ENCODE measurements at regions not wholly inside any gene's neighbourhood (a gene's known extent, or its start where the extent isn't known, plus 50 kb on each side); places are given as distances from the start of the nearest gene placed in this dataset.

- Histone ChIP-seq H2AFZ (no peak overlapping the region), H3K27ac (no peak overlapping the region), H3K36me3 (ENCODE audit: control insufficient read depth, insufficient read depth, low read length) (no peaks in the 10 kb centered on the region), H3K4me3 (ENCODE audit: low read depth, low read length) (no peak overlapping the region), H3K27me3 (ENCODE audit: control insufficient read depth, insufficient read depth, low read length) (no peaks in the 10 kb centered on the region), H3K9me3 (ENCODE audit: control insufficient read depth, low read length) (no peaks in the 10 kb centered on the region), H3K4me1 (no peaks in the 10 kb centered on the region), H3K79me2 (no peaks in the 10 kb centered on the region), H3K4me2 (ENCODE audit: low read length) (no peak overlapping the region), H3K9ac (no peak overlapping the region)
- TF ChIP-seq CTCF (IDR thresholded peaks at IDR 0.05) = no peak
These were observed 185.3 kb upstream of the RAB6C start for GRCh38 chr2:129794116-129794515.

DNA sequence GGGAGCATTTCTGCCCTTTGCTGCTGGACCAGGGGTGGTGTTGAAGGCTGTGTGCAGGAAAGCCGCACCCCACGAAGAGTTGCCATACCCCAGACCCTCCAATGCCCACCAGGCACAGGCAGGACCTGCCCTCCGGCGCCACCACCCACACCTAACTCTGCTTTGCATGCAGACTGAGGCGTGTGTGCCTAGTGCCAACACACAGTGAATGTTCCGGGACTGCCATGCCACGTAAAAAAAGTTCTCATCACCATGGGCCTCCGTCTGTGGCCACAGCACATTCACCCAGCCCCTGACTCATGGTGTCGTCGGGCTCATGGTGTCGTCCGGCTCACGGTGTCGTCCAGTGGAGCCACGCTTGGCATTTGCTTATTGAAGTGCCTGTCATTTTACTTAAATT, 184.9 kb upstream of the RAB6C start:
- no peaks in the 10 kb centered on the region for H3K9me3 ChIP-seq (ENCODE audit: control insufficient read depth, low read length)
- no peak overlapping the region for H3K27ac ChIP-seq
- no peak overlapping the region for H3K9ac ChIP-seq
- H3K4me3 ChIP-seq (ENCODE audit: low read depth, low read length) = no peak overlapping the region
- no peak for TF ChIP-seq CTCF (IDR thresholded peaks at IDR 0.05)
- no peaks in the 10 kb centered on the region for H3K4me1 ChIP-seq
- no peak overlapping the region for H3K4me2 ChIP-seq (ENCODE audit: low read length)
- H3K79me2 ChIP-seq = no peaks in the 10 kb centered on the region
- H3K27me3 ChIP-seq (ENCODE audit: control insufficient read depth, insufficient read depth, low read length) = no peaks in the 10 kb centered on the region
- H3K36me3 ChIP-seq (ENCODE audit: control insufficient read depth, insufficient read depth, low read length) = no peaks in the 10 kb centered on the region
- H2AFZ ChIP-seq = no peak overlapping the region

GRCh38 chr2:129796225-129796624, 183.2 kb upstream of the RAB6C start:
- no peak for TF ChIP-seq CTCF (IDR thresholded peaks at IDR 0.05)
- H3K27ac ChIP-seq = no peak overlapping the region
- no peaks in the 10 kb centered on the region for H3K4me1 ChIP-seq
- no peaks in the 10 kb centered on the region for H3K9me3 ChIP-seq (ENCODE audit: control insufficient read depth, low read length)
- no peak overlapping the region for H2AFZ ChIP-seq
- H3K4me3 ChIP-seq (ENCODE audit: low read depth, low read length) = no peak overlapping the region
- H3K9ac ChIP-seq = no peak overlapping the region
- no peaks in the 10 kb centered on the region for H3K79me2 ChIP-seq
- no peaks in the 10 kb centered on the region for H3K27me3 ChIP-seq (ENCODE audit: control insufficient read depth, insufficient read depth, low read length)
- no peaks in the 10 kb centered on the region for H3K36me3 ChIP-seq (ENCODE audit: control insufficient read depth, insufficient read depth, low read length)
- no peak overlapping the region for H3K4me2 ChIP-seq (ENCODE audit: low read length)

DNA sequence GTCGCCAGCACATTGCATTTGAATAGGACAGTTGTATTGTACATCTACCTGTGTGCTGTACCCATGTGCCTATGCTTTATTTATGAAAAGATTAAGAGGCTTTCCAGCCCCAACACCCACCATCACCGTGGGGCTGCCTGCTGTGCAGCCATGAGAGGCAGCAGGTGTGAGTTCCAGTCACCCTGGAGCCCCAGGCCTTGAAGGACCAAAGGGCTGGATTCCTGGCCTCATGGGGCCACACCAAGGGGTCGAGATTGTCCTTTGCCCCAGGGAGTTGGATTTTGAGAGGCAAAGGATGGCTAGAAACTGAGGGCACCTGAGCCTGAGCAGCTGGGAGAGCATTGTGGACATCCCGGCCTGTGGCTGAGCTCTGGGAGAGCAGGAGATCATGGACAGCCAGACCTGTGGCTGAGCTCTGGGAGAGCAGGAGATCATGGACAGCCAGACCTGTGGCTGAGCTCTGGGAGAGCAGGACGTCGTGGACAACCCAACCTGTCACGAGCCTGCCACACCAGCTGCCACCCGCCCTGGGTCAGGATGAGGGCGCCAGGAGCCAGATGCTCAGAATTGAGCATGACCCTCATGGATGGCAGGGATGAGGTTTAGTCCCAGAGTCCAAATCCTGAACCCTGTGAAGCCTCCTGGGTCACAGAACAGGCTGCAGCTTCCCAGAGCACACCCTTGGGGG, 182.5 kb upstream of the RAB6C start:
- TF ChIP-seq CTCF (IDR thresholded peaks at IDR 0.05) = no peak
- no peak overlapping the region for H3K27ac ChIP-seq

More for the DNA sequence above, 182.5 kb upstream of the RAB6C start:
- Histone ChIP-seq H3K9me3 (ENCODE audit: control insufficient read depth, low read length) (no peaks in the 10 kb centered on the region), H3K4me2 (ENCODE audit: low read length) (no peak overlapping the region), H2AFZ (no peak overlapping the region), H3K36me3 (ENCODE audit: control insufficient read depth, insufficient read depth, low read length) (no peaks in the 10 kb centered on the region), H3K4me3 (ENCODE audit: low read depth, low read length) (no peak overlapping the region), H3K9ac (no peak overlapping the region), H3K79me2 (no peaks in the 10 kb centered on the region), H3K27me3 (ENCODE audit: control insufficient read depth, insufficient read depth, low read length) (no peaks in the 10 kb centered on the region), H3K4me1 (no peaks in the 10 kb centered on the region)

Data from parathyroid adenoma (tissue), 2 donors.